Hepatocyte (in vitro differentiated cells): ENCODE measurements at regions not wholly inside any gene's neighbourhood (a gene's known extent, or its start where the extent isn't known, plus 50 kb on each side); places are given as distances from the start of the nearest gene placed in this dataset.

Experiments used
- DNase-seq: peaks from one replicate; pipeline ENCODE4 v3.0.0-alpha.2; 2016; ENCODE audit warnings: low spot score
- H2AFZ ChIP-seq: fragments of 200-600 bp; sonication (generic); 2 replicates; pipeline ENCODE4 v1.6.0; 2016; ENCODE audit warnings: antibody characterized with exemption, mild to moderate bottlenecking
- H3K27ac ChIP-seq: fragments of 200-600 bp; sonication (generic); 2 replicates; pipeline ENCODE4 v1.5.1; 2016; ENCODE audit warnings: mild to moderate bottlenecking
- H3K27me3 ChIP-seq: fragments of 200-600 bp; sonication (generic); 2 replicates; pipeline ENCODE4 v1.6.1; 2016
- H3K36me3 ChIP-seq: fragments of 200-600 bp; sonication (generic); replicated peaks from 2 replicates; pipeline ENCODE4 v1.5.1; 2016; ENCODE audit warnings: low read depth; ENCODE audit not compliant: insufficient read depth
- H3K4me1 ChIP-seq: fragments of 200-600 bp; sonication (generic); 2 replicates; pipeline ENCODE4 v1.5.1; 2016; ENCODE audit warnings: mild to moderate bottlenecking, moderate library complexity; ENCODE audit not compliant: insufficient read depth
- H3K4me2 ChIP-seq: fragments of 200-600 bp; sonication (generic); 2 replicates; pipeline ENCODE4 v1.6.0; 2016
- H3K4me3 ChIP-seq: fragments of 200-600 bp; sonication (generic); 2 replicates; pipeline ENCODE4 v1.5.1; 2016; ENCODE audit warnings: mild to moderate bottlenecking
- H3K79me2 ChIP-seq: fragments of 200-600 bp; sonication (generic); 2 replicates; pipeline ENCODE4 v1.6.0; 2017; ENCODE audit warnings: mild to moderate bottlenecking
- H3K9me2 ChIP-seq: fragments of 200-600 bp; sonication (generic); replicated peaks from 2 replicates; pipeline ENCODE4 v1.6.0; 2017; ENCODE audit warnings: mild to moderate bottlenecking; ENCODE audit not compliant: insufficient read depth
- H3K9me3 ChIP-seq: fragments of 200-600 bp; sonication (generic); 2 replicates; pipeline ENCODE4 v1.5.1; 2016; ENCODE audit warnings: low read depth, mild to moderate bottlenecking
- H4K20me1 ChIP-seq: fragments of 200-600 bp; sonication (generic); 2 replicates; pipeline ENCODE4 v1.6.0; 2016; ENCODE audit warnings: mild to moderate bottlenecking; ENCODE audit not compliant: insufficient read depth, poor library complexity, severe bottlenecking
- EZH2 ChIP-seq: fragments of 200-600 bp; sonication (generic); IDR thresholded peaks from 2 replicates; pipeline ENCODE4 v1.6.1; 2016; ENCODE audit warnings: antibody characterized with exemption, mild to moderate bottlenecking, borderline replicate concordance
- EZH2phosphoT487 ChIP-seq: fragments of 200-600 bp; sonication (generic); IDR thresholded peaks from one replicate; pipeline ENCODE4 v1.6.1; 2018; ENCODE audit warnings: antibody characterized with exemption, mild to moderate bottlenecking, low read depth, moderate library complexity; ENCODE audit not compliant: unreplicated experiment, severe bottlenecking
- WGBS: methylation state at CpG from one replicate; pipeline ENCODE4 v1.1.6; 2016; ENCODE audit warnings: low lambda C conversion rate; ENCODE audit errors: missing lambda C conversion rate; 5-methylcytosine and 5-hydroxymethylcytosine counted together
- TF ChIP-seq, protein P1 (sequence below): fragments of 200-600 bp; sonication (generic); IDR thresholded peaks from 2 replicates; pipeline ENCODE4 v1.5.1; 2016; ENCODE audit warnings: antibody characterized with exemption, mild to moderate bottlenecking; ENCODE audit not compliant: poor library complexity

DNA sequence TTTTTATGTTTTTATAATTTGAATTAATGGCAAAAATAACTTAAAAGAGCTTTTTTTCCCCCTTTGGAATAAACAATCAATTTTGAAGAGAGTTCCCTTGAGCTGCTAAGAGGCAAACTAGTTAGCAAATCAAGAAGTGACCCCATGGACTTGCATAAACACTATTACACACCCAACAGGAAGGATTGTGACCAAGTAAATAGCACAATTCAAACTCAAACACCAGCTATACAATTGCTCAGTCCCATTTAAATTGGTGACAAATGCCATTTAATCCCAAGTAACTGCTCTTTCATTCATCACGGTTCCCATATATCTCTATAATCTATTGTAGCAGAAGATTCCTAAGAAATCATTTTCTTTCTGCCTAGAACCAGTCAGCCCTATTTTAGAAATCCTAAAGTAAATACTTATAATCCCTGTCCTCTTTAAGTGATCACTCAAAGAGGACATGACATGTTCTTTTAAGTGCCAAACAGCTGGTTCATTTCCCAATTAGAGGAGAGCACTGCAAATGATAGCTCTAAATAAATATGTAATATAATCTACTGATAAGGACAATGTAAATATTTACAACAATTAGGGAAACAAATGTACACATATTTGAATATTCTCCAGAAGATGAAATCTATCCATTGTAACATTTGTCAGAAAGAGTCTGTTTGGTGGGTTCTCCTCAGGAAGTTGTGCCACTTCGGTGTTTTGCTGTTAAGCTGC, 137.8 kb upstream of the ADAMTS9 start:
- no peak for DNase-seq

DNA sequence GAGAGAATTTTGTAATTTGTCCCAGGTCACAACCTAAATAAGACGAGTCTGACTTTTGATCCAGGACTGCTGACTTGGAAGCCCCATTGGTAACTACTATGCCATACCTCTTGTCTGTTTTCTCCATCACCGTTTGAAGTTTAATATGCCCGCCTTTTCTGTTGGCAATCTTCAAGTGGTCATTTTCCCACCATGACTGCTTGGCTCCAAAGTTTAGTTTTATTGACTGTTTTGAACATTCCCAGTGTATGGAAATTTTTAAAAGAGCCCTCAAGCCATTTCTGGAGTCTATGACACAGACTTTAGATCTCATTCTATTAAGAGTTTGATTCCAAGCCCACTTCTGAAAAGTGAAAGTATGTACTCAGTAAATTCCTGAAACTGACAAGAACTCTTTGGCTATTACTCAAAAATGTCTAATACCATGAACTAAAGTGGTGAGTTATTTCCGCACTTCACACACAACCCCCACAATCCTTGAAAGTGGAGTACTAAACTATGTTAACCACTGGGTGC, 136.7 kb upstream of the ADAMTS9 start:
- H2AFZ ChIP-seq, result no peak overlapping the region
- no peaks in the 10 kb centered on the region for H3K27me3 ChIP-seq
- H3K27ac ChIP-seq, result no peak overlapping the region
- H3K79me2 ChIP-seq, result no peaks in the 10 kb centered on the region
- H3K9me3 ChIP-seq, result no peaks in the 10 kb centered on the region
- H3K36me3 ChIP-seq, result no peaks in the 10 kb centered on the region
- H3K9me2 ChIP-seq, result no peaks in the 10 kb centered on the region
- no peak overlapping the region for H3K4me2 ChIP-seq
- TF ChIP-seq, protein P1, sequence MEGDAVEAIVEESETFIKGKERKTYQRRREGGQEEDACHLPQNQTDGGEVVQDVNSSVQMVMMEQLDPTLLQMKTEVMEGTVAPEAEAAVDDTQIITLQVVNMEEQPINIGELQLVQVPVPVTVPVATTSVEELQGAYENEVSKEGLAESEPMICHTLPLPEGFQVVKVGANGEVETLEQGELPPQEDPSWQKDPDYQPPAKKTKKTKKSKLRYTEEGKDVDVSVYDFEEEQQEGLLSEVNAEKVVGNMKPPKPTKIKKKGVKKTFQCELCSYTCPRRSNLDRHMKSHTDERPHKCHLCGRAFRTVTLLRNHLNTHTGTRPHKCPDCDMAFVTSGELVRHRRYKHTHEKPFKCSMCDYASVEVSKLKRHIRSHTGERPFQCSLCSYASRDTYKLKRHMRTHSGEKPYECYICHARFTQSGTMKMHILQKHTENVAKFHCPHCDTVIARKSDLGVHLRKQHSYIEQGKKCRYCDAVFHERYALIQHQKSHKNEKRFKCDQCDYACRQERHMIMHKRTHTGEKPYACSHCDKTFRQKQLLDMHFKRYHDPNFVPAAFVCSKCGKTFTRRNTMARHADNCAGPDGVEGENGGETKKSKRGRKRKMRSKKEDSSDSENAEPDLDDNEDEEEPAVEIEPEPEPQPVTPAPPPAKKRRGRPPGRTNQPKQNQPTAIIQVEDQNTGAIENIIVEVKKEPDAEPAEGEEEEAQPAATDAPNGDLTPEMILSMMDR, result no peak
- TF ChIP-seq EZH2phosphoT487 (no peak), EZH2 (no peak)
- H4K20me1 ChIP-seq, result no peaks in the 10 kb centered on the region
- H3K4me3 ChIP-seq, result no peak overlapping the region
- 77% methylated on average over 4 of the region's 4 CpGs for WGBS
- peaks cover 6% of the 10 kb centered on the region for H3K4me1 ChIP-seq
- DNase-seq, result no peak

More for the DNA sequence above, 137.8 kb upstream of the ADAMTS9 start:
- Histone ChIP-seq H3K79me2 (no peaks in the 10 kb centered on the region), H4K20me1 (no peaks in the 10 kb centered on the region), H3K27me3 (no peaks in the 10 kb centered on the region), H3K36me3 (no peaks in the 10 kb centered on the region), H3K9me2 (no peaks in the 10 kb centered on the region), H3K4me1 (peaks cover 6% of the 10 kb centered on the region), H2AFZ (no peak overlapping the region), H3K27ac (no peak overlapping the region), H3K4me3 (no peak overlapping the region), H3K4me2 (no peak overlapping the region), H3K9me3 (no peaks in the 10 kb centered on the region)
- no peak for TF ChIP-seq EZH2phosphoT487
- TF ChIP-seq EZH2, result no peak
- TF ChIP-seq, protein P1, result no peak
- 46% methylated on average over 2 of the region's 2 CpGs for WGBS

DNA sequence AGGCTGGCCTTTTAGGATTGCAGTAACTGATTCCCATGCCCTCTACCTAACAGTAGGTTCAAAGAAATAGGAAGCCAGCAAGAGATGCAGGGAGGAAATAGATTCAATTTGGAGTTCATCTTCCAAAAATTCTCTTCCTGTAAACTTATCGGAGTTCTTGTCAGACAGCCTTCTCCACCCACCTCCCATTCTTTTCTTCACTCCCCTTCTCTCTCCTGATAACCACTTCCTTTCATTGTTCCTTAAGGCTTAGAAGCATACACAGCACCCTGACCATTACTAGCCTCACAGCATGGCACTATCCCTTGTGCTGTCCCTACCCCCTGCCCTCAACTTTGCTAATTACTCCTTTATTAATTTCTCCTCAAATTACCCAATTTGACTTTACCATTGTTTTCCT, 130.4 kb upstream of the ADAMTS9 start:
- 91% methylated on average over 1 of the region's 1 CpG for WGBS
- Histone ChIP-seq H3K9me3 (no peaks in the 10 kb centered on the region), H3K4me1 (peaks cover 4% of the 10 kb centered on the region), H3K36me3 (no peaks in the 10 kb centered on the region), H3K27me3 (no peaks in the 10 kb centered on the region), H3K9me2 (no peaks in the 10 kb centered on the region), H3K27ac (no peak overlapping the region), H3K4me2 (no peak overlapping the region), H3K4me3 (no peak overlapping the region), H2AFZ (no peak overlapping the region), H3K79me2 (no peaks in the 10 kb centered on the region), H4K20me1 (no peaks in the 10 kb centered on the region)
- TF ChIP-seq, protein P1, result no peak
- no peak for TF ChIP-seq EZH2phosphoT487
- TF ChIP-seq EZH2, result no peak
- no peak for DNase-seq
